ENCODE measurements at regions not wholly inside any gene's neighbourhood (a gene's known extent, or its start where the extent isn't known, plus 50 kb on each side); places are given as distances from the start of the nearest gene placed in this dataset.

GRCh38 chr12:114025935-114026334 lies 59.8 kb upstream of the RBM19 start:
- TF ChIP-seq CTCF (IDR thresholded peaks at IDR 0.05) (no peak), POLR2A (IDR thresholded peaks at IDR 0.05) (no peak)

Measured in lower leg skin (tissue), 3 donors.